ENCODE measurements at regions not wholly inside any gene's neighbourhood (a gene's known extent, or its start where the extent isn't known, plus 50 kb on each side); places are given as distances from the start of the nearest gene placed in this dataset.
"Not testable (repeated sequence)": the region's sequence is repeated elsewhere in the genome, so short reads cannot be mapped to it uniquely, and the experiment has no call there.

GRCh38 chr3:182148360-182148759 is 436.6 kb downstream of the SOX2 start:
- no peak overlapping the region for H3K27ac ChIP-seq
- H3K9me3 ChIP-seq: no peaks in the 10 kb centered on the region
- H3K4me1 ChIP-seq (ENCODE audit: control insufficient read depth in 1 of 2, low read depth in 2 of 2): no peaks in the 10 kb centered on the region
- H3K27me3 ChIP-seq (replicated peaks; ENCODE audit: insufficient read depth): no peaks in the 10 kb centered on the region
- DNase-seq (ENCODE audit: low spot score): no peak
- no peak overlapping the region for H3K4me3 ChIP-seq
- TF ChIP-seq CTCF (IDR thresholded peaks at IDR 0.05): no peak
- no peak for ATAC-seq (ENCODE audit: insufficient number of reproducible peaks, low FRiP score, low read depth)
- no peaks in the 10 kb centered on the region for H3K36me3 ChIP-seq

DNA sequence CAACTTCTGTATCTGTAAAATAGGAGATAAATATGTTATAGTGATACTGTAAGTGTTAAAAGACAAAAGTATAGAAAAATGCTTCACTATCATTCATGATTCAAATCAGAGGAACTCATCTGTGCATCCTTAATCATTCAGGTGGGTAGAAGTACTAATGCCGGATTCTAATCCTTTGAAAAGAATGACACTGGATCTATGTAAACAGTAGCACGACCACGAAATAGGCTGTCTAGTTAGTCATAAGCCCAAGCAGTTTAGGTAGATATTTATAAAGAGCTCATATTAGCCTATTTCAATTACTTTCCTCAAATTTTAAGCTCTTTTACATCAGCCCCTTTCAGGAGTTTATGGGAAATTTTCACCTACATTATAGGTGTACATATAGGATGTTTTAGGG is 437.9 kb downstream of the SOX2 start:
- no peak for TF ChIP-seq CTCF (IDR thresholded peaks at IDR 0.05)
- no peak overlapping the region for H3K27ac ChIP-seq

DNA sequence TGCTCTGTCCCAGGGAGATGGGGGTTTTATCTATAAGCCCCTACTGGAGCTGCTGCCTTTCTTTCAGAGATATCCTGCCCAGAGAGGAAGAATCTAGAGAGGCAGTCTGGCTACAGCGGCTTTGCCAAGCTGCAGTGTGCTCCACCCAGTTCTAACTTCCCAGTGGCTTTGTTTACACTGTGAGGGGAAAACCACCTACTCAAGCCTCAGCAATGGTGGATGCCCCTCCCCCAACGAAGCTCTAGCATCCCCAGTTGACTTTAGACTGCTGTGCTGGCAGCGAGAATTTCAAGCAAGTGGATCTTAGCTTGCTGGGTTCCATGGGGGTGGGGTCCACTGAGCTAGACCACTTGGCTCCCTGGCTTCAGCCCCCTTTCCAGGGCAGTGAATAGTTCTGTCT is 444.6 kb downstream of the SOX2 start:
- not testable (repeated sequence) for DNase-seq (ENCODE audit: low spot score); H3K9me3 ChIP-seq; H3K27me3 ChIP-seq (replicated peaks; ENCODE audit: insufficient read depth); H3K36me3 ChIP-seq; H3K27ac ChIP-seq; H3K4me1 ChIP-seq (ENCODE audit: control insufficient read depth in 1 of 2, low read depth in 2 of 2); ATAC-seq (ENCODE audit: insufficient number of reproducible peaks, low FRiP score, low read depth); H3K4me3 ChIP-seq

More for the DNA sequence above, 437.9 kb downstream of the SOX2 start:
- DNase-seq (ENCODE audit: low spot score) (no peak), ATAC-seq (ENCODE audit: insufficient number of reproducible peaks, low FRiP score, low read depth) (no peak)
- Histone ChIP-seq H3K27me3 (replicated peaks; ENCODE audit: insufficient read depth) (no peaks in the 10 kb centered on the region), H3K9me3 (no peaks in the 10 kb centered on the region), H3K4me1 (ENCODE audit: control insufficient read depth in 1 of 2, low read depth in 2 of 2) (no peaks in the 10 kb centered on the region), H3K4me3 (no peak overlapping the region), H3K36me3 (no peaks in the 10 kb centered on the region)

DNA sequence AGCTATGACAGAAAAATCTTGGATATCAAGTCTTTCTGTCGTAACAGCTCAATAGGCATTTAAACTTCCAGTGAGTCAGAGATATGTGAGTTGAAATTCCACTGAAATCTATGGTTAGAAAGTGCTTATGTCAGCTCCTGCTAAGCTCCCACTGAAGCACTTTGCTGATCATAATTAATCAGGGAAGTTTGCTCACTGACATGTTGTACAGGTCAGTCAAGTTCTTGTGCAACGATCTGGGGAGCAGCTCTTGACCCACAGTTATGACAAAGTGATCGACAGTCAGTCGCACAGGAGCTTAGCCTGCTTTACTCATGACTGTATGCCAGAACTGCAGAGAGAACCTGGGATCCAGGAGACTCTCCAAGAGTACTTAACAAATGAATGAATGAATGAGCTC is 453.5 kb downstream of the SOX2 start:
- H3K27me3 ChIP-seq (replicated peaks; ENCODE audit: insufficient read depth): no peaks in the 10 kb centered on the region
- TF ChIP-seq CTCF (IDR thresholded peaks at IDR 0.05): no peak
- ATAC-seq (ENCODE audit: insufficient number of reproducible peaks, low FRiP score, low read depth): no peak

DNA sequence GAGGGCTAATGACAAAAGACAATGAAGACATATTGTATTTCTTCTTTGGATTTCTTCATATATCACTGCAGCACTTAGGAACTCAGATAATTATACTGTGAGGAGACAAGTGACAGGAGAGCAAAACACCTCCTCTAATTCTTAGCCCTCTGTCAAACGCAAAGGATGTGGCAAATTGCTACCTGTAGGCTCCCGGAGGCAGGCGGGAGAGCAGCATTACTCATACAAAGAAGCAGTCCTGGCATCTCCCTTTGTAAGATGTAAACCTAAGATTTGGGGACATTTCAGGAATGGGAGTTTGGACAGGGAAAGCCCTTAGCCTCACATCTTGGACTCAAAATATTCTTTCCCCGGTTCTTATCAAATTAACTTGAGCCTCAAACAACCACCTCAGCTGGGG is 460.8 kb downstream of the SOX2 start:
- TF ChIP-seq CTCF (IDR thresholded peaks at IDR 0.05): no peak
- H3K27ac ChIP-seq: no peak overlapping the region
- H3K4me1 ChIP-seq (ENCODE audit: control insufficient read depth in 1 of 2, low read depth in 2 of 2): no peaks in the 10 kb centered on the region
- no peak overlapping the region for H3K4me3 ChIP-seq
- H3K9me3 ChIP-seq: no peaks in the 10 kb centered on the region
- H3K36me3 ChIP-seq: no peaks in the 10 kb centered on the region
- no peak for ATAC-seq (ENCODE audit: insufficient number of reproducible peaks, low FRiP score, low read depth)
- no peak for DNase-seq (ENCODE audit: low spot score)
- no peaks in the 10 kb centered on the region for H3K27me3 ChIP-seq (replicated peaks; ENCODE audit: insufficient read depth)

More for the DNA sequence above, 453.5 kb downstream of the SOX2 start:
- no peaks in the 10 kb centered on the region for H3K36me3 ChIP-seq
- no peak overlapping the region for H3K4me3 ChIP-seq
- no peak for DNase-seq (ENCODE audit: low spot score)
- no peaks in the 10 kb centered on the region for H3K4me1 ChIP-seq (ENCODE audit: control insufficient read depth in 1 of 2, low read depth in 2 of 2)
- H3K27ac ChIP-seq: no peak overlapping the region
- no peaks in the 10 kb centered on the region for H3K9me3 ChIP-seq

DNA sequence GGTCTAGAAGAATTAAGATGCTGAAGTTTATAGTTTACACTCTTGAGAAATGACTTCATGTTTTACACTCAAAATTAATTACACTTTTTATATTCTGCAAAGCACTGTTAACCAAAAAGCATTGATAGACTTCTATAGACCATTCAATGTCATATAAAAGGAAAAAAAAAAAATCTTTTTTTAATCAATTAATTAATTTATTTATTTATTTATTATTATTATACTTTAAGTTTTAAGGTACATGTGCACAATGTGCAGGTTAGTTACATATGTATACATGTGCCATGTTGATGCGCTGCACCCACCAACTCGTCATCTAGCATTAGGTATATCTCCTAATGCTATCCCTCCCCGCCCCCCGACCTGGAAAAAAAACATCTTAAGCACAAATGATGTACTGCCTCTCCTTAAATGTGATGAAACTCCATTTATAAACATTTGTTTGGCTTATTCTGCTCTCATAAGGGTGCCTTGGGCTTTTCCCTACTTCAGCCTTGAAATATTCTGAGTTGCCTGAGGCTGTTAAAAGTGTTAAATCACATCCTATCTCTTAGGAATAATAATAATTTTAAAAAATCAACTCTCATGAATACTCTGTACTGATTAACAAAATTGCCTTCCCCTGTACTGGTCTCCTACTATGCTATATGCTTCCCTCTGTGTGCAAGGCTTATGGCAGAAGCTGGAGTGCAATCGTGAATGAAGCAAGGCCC is 466.9 kb downstream of the SOX2 start:
- no peak for TF ChIP-seq CTCF (IDR thresholded peaks at IDR 0.05)
- ATAC-seq (ENCODE audit: insufficient number of reproducible peaks, low FRiP score, low read depth): no peak
- H3K27me3 ChIP-seq (replicated peaks; ENCODE audit: insufficient read depth): no peaks in the 10 kb centered on the region
- H3K9me3 ChIP-seq: no peaks in the 10 kb centered on the region
- H3K4me1 ChIP-seq (ENCODE audit: control insufficient read depth in 1 of 2, low read depth in 2 of 2): no peaks in the 10 kb centered on the region
- DNase-seq (ENCODE audit: low spot score): no peak
- H3K4me3 ChIP-seq: no peak overlapping the region
- no peaks in the 10 kb centered on the region for H3K36me3 ChIP-seq
- no peak overlapping the region for H3K27ac ChIP-seq
